ENCODE measurements at regions not wholly inside any gene's neighbourhood (a gene's known extent, or its start where the extent isn't known, plus 50 kb on each side); places are given as distances from the start of the nearest gene placed in this dataset.

DNA sequence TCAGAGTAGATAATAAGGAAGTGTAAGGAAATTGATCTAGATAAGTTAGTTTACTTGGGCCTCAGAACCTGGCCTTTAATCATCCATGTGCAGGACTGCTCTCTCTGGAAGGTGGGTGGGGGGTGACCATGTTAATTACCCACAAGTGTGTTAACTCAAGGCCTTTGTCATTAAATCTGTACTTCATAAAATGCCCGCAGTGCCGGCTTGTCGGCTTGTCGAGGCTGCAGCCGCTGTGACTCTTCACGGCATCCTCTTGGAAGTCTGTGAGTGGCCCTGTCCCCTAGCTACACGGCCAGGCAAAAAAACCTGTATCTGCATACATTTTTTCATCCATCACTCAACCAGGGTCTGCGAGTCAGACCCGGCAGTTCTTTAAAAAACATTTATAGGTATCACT lies 70.9 kb upstream of the ASCC3 start (continued):
- TF ChIP-seq JUNB (IDR thresholded peaks at IDR 0.05; ENCODE audit: unreplicated experiment) (no peak), POLR2AphosphoS5 (IDR thresholded peaks at IDR 0.05; ENCODE audit: low read depth) (no peak), CREB1 (CRISPR knock-in tag; IDR thresholded peaks at IDR 0.05; ENCODE audit: low read depth) (no peak), ZNF331 (CRISPR knock-in tag; IDR thresholded peaks at IDR 0.05; ENCODE audit: low read depth) (no peak), STAT1 (IDR thresholded peaks at IDR 0.05; ENCODE audit: unreplicated experiment) (no peak), ZNF114 (CRISPR knock-in tag; IDR thresholded peaks at IDR 0.05) (no peak), EZH2 (IDR thresholded peaks at IDR 0.05; ENCODE audit: low read depth, unreplicated experiment) (no peak)
- TF ChIP-seq, protein P1, sequence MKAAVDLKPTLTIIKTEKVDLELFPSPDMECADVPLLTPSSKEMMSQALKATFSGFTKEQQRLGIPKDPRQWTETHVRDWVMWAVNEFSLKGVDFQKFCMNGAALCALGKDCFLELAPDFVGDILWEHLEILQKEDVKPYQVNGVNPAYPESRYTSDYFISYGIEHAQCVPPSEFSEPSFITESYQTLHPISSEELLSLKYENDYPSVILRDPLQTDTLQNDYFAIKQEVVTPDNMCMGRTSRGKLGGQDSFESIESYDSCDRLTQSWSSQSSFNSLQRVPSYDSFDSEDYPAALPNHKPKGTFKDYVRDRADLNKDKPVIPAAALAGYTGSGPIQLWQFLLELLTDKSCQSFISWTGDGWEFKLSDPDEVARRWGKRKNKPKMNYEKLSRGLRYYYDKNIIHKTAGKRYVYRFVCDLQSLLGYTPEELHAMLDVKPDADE (IDR thresholded peaks at IDR 0.05), result no peak
- TF ChIP-seq, protein P2, sequence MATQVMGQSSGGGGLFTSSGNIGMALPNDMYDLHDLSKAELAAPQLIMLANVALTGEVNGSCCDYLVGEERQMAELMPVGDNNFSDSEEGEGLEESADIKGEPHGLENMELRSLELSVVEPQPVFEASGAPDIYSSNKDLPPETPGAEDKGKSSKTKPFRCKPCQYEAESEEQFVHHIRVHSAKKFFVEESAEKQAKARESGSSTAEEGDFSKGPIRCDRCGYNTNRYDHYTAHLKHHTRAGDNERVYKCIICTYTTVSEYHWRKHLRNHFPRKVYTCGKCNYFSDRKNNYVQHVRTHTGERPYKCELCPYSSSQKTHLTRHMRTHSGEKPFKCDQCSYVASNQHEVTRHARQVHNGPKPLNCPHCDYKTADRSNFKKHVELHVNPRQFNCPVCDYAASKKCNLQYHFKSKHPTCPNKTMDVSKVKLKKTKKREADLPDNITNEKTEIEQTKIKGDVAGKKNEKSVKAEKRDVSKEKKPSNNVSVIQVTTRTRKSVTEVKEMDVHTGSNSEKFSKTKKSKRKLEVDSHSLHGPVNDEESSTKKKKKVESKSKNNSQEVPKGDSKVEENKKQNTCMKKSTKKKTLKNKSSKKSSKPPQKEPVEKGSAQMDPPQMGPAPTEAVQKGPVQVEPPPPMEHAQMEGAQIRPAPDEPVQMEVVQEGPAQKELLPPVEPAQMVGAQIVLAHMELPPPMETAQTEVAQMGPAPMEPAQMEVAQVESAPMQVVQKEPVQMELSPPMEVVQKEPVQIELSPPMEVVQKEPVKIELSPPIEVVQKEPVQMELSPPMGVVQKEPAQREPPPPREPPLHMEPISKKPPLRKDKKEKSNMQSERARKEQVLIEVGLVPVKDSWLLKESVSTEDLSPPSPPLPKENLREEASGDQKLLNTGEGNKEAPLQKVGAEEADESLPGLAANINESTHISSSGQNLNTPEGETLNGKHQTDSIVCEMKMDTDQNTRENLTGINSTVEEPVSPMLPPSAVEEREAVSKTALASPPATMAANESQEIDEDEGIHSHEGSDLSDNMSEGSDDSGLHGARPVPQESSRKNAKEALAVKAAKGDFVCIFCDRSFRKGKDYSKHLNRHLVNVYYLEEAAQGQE (IDR thresholded peaks at IDR 0.05; ENCODE audit: unreplicated experiment), result no peak

DNA sequence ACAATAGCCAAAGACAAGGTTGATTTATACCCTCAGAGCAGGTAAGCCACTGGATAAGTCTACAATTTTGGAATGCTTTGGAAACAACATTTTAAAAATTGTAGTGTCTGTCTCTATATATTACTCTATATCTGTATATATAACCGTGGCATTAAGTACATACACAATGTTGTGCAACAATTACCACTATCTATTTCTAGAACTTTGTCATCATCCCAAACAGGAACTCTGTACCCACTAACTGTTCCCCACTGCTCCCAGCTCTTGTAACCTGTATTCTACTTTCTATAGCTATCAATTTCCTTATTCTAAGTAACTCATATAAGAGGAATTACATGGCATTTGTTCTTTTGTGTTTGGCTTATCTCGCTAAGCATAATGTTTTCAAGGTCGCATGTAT lies 78.2 kb upstream of the ASCC3 start:
- no peak for TF ChIP-seq JUNB (IDR thresholded peaks at IDR 0.05; ENCODE audit: unreplicated experiment)
- TF ChIP-seq CREB1 (CRISPR knock-in tag; IDR thresholded peaks at IDR 0.05; ENCODE audit: low read depth), result no peak
- TF ChIP-seq EZH2phosphoT487 (IDR thresholded peaks at IDR 0.05; ENCODE audit: unreplicated experiment), result no peak
- no peak for TF ChIP-seq STAT1 (IDR thresholded peaks at IDR 0.05; ENCODE audit: unreplicated experiment)
- no peak for TF ChIP-seq ZNF114 (CRISPR knock-in tag; IDR thresholded peaks at IDR 0.05)
- TF ChIP-seq, protein P3, sequence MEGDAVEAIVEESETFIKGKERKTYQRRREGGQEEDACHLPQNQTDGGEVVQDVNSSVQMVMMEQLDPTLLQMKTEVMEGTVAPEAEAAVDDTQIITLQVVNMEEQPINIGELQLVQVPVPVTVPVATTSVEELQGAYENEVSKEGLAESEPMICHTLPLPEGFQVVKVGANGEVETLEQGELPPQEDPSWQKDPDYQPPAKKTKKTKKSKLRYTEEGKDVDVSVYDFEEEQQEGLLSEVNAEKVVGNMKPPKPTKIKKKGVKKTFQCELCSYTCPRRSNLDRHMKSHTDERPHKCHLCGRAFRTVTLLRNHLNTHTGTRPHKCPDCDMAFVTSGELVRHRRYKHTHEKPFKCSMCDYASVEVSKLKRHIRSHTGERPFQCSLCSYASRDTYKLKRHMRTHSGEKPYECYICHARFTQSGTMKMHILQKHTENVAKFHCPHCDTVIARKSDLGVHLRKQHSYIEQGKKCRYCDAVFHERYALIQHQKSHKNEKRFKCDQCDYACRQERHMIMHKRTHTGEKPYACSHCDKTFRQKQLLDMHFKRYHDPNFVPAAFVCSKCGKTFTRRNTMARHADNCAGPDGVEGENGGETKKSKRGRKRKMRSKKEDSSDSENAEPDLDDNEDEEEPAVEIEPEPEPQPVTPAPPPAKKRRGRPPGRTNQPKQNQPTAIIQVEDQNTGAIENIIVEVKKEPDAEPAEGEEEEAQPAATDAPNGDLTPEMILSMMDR (conservative IDR thresholded peaks at IDR 0.05; ENCODE audit: low read depth in 2 of 2), result no peak
- no peak for TF ChIP-seq EZH2 (IDR thresholded peaks at IDR 0.05; ENCODE audit: low read depth, unreplicated experiment)
- Histone ChIP-seq H3K4me1 (ENCODE audit: insufficient read depth) (no peaks in the 10 kb centered on the region), H3K4me3 (no peak overlapping the region), H3K9me2 (ENCODE audit: insufficient read depth) (peaks cover 5% of the 10 kb centered on the region), H3F3A (replicated peaks; ENCODE audit: low read depth) (no peaks in the 10 kb centered on the region), H4K20me1 (replicated peaks; ENCODE audit: insufficient read depth) (no peaks in the 10 kb centered on the region), H3K4me2 (no peak overlapping the region), H3K27ac (ENCODE audit: low read depth) (no peak overlapping the region), H3K79me2 (replicated peaks; ENCODE audit: insufficient read depth) (no peaks in the 10 kb centered on the region), H2AFZ (no peak overlapping the region), H3K27me3 (ENCODE audit: insufficient read depth) (no peaks in the 10 kb centered on the region), H3K36me3 (ENCODE audit: insufficient read depth) (no peaks in the 10 kb centered on the region)
- no peaks in the 10 kb centered on the region for H3K36me3 Mint-ChIP-seq (ENCODE audit: low read depth)
- no peaks in the 10 kb centered on the region for H3K27me3 Mint-ChIP-seq (ENCODE audit: insufficient read depth, low read depth, poor library complexity)
- no peak overlapping the region for H3K27ac Mint-ChIP-seq
- no peak overlapping the region for H3K4me3 Mint-ChIP-seq
- H3K4me1 Mint-ChIP-seq, result peaks cover 4% of the 10 kb centered on the region; the same call in 1 of the 3 replicates
- ATAC-seq (no peak), DNase-seq (ENCODE audit: low spot score) (no peak)
- no peaks in the 10 kb centered on the region for H3K9me3 Mint-ChIP-seq
